Skin epidermis (tissue), 12 donors: ENCODE measurements at regions not wholly inside any gene's neighbourhood (a gene's known extent, or its start where the extent isn't known, plus 50 kb on each side); places are given as distances from the start of the nearest gene placed in this dataset.

Experiments used
- H3K27ac ChIP-seq, 21 experiments: fragments of 200-600 bp; sonication (generic) in 11 of 21; one replicate each; pipeline ENCODE4 v1.5.0; 2020; ENCODE audit warnings: mild to moderate bottlenecking in 3 of 21, inconsistent platforms in 2 of 21, moderate library complexity in 2 of 21
- H3K4me3 ChIP-seq, 7 experiments: fragments of 200-600 bp; sonication (generic) in 2 of 7; one replicate each; pipeline ENCODE4 v1.5.0; 2020; ENCODE audit warnings: inconsistent platforms in 2 of 7, mild to moderate bottlenecking in 2 of 7, moderate library complexity in 1 of 7

DNA sequence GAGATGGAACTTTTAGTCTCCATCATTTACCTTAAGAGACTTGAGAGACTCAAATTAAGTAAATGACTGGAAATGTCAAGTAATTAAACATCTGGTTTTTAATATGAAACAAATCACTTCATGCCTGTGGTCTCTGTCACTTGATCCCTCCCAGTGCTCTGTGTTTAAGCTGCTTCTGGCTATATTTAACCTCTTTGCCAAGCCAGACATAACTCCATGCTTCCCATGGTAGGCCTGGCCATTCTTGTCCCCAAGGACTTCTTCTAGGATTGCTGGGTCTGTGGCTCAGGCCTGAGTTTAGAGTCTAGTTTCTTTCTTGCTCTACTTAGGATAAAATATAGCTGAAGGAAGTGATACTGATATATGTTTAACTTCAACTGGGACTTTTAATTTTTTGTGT lies 1013.6 kb downstream of the FLRT2 start:
- H3K27ac ChIP-seq = no peak overlapping the region
- H3K4me3 ChIP-seq = no peak overlapping the region

DNA sequence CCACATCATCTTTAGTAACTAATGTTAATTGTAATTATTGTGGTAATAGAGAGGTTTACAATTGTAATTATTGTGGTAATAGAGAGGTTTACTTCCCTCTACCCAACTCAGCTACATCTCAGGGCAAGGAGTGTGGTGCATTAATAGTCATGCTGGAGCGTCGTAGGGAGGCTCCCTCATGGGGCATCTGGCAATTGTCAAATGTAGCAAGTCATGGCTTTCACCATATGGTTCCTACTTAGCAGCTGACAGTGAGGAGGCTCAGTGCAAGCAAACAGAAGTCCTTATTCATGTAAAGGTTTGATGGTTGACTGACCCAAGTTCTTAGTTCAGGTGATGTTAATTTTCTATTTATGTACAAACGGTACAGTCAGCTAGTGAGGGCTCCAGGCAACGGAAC lies 1012.0 kb downstream of the FLRT2 start:
- H3K27ac ChIP-seq = no peak overlapping the region
- no peak overlapping the region for H3K4me3 ChIP-seq

DNA sequence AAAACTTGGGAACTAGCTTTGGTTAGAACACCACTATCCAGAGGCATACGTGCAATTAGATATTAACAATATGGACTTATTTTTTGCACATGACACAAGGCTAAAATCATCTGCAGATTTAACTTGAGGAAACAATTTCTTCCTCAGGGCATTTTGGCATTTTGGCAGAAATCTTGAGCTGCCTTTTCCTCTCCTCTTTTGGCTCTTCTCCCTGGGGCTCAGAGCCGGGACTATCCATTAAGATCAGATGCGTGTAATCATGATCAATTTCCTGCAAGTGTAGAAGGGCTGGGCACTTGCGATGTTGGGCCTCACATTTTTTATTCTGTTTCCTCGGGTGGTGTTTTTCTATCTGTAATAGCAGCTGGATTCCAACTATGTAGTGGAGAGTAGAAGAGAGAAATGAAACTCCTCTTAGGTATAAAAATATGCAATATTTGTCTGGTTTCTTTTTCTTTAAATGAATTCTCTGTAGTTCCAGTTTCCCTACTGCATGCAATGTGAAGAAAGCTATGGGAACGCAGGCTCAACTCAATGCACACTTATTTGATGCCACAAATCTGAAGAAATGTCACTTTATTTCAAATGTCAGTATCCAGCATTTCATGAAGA lies 1010.8 kb downstream of the FLRT2 start:
- no peak overlapping the region for H3K4me3 ChIP-seq
- peak overlapping the region in 3 of 21 experiments; percentile 8 to 36 (median 36) for H3K27ac ChIP-seq

DNA sequence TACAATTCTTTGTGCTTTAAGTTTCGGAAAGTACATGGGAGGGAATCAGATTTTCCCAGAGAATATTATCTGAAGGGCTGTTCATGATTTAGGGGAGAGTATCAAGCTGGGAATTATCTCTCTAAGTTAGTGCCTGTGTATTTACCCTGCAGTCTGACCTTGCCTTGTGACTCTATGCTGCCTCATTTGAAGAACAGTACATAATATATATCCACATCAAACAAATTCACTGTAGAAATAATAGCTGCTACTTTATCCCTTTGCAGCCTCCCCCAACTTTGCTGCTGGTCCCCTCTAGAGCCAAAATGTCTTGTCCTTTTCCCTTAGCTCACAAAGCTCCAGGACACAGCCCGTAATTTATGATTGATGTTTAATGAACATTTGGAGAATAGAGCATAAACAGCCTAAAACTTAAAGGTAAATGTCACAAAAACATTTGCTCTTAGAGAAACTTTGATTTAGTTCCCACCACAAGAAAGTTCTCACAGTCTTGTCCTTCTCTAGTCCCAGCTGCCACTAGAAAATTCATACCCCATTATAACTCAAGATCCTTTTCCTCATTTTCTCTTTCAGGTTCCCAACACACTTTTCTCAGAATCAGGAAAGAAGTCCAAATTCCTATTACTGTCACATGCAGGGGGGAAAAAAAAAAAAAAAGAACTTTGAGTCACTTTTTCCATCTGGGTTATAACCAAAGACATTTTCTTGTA lies 1009.6 kb downstream of the FLRT2 start:
- peak overlapping the region in 1 of 21 experiments; percentile 56 for H3K27ac ChIP-seq

DNA sequence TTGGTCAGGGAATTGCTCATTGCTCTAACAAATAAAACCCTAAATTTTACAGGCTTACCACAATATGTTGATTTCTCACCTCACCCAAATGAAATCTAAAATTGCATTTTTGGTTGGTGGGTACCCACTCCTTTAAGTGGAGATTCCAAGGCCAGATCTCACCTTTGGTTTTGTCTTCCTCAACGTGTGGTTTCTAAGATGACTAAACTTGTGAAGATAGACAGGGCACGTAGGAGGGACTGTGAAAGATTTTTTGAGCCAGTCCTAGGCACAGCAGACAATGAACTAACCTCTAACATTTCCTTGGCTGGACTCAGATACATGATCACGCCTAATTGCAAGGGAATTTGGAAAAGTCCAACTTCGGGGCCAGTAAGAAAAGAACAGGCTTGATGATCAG lies 1003.9 kb downstream of the FLRT2 start:
- Histone ChIP-seq H3K4me3 (no peak overlapping the region), H3K27ac (no peak overlapping the region)

More for the DNA sequence above, 1009.6 kb downstream of the FLRT2 start:
- H3K4me3 ChIP-seq = no peak overlapping the region

DNA sequence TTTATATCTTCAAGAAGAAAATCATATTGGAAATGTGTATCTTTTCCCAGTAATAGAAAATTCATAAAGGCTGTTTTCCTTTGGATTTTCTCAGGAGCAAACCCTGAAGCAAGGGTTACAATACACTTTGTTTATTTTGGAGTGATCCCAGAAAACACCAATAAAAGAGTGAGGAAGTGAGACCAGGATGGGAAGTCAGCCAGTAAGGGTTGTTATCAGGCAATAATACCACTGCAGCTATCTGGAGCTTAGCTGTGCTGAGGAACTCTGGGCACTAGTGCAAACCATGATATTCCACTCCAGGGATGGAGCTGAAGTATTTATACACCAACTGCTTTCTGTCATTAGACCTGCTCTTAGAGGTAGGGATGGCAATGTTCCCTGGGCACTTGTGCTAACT lies 1002.3 kb downstream of the FLRT2 start:
- H3K27ac ChIP-seq = no peak overlapping the region
- no peak overlapping the region for H3K4me3 ChIP-seq

DNA sequence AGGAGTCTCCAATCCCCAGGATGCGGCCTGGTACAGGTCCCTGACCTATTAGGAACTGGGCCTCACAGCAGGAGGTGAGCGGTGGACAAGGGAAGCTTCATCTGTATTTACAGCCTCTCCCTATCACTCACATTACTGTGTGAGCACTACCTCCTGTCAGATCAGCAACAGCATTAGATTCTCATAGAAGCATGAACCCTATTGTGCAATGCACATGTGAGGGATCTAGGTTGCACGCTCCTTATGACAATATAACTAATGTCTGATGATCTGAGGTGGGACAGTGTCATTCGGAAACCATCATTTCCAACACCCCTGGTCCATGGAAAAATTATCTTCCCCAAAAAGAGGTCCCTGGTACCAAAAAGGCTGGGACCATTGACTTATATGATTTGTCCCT lies 1000.5 kb downstream of the FLRT2 start:
- Histone ChIP-seq H3K4me3 (no peak overlapping the region), H3K27ac (no peak overlapping the region)

DNA sequence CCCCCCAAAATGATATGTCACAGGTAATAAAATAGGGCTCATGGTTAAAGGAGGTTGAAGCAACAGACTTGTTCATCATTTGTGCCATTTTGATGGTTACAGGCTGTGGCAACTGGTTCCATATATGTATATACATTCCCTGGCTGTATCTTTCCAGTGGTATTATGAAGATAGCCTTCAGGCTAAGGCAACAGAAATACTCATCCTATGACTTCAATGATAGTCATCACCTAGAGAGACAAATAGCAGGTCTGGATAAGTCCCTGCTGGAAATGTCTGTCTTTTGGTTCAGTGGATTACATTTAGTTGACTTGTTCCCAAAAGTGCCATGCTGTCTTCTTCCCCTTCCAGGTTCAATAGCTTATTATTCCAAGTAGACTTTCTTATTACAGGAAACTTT lies 997.4 kb downstream of the FLRT2 start:
- no peak overlapping the region for H3K4me3 ChIP-seq
- H3K27ac ChIP-seq = no peak overlapping the region

DNA sequence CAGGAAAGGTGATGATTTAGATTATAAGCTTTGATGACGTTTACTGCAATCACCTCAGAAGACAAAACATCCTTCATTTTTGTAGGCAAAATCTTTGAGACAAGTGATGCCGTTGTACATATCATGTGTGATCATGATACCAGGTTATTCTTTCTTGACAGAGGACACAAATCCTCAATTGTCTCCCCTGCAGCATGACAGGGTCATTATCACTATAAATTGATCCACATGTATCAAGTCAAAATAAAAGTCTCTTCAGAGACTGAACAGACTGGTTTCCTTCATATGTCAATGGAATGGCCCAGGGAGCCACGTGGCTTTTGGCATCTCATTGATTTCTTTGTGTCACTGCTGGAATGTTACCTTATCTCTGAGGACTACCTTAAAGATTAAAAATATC lies 995.7 kb downstream of the FLRT2 start:
- Histone ChIP-seq H3K27ac (no peak overlapping the region), H3K4me3 (no peak overlapping the region)

DNA sequence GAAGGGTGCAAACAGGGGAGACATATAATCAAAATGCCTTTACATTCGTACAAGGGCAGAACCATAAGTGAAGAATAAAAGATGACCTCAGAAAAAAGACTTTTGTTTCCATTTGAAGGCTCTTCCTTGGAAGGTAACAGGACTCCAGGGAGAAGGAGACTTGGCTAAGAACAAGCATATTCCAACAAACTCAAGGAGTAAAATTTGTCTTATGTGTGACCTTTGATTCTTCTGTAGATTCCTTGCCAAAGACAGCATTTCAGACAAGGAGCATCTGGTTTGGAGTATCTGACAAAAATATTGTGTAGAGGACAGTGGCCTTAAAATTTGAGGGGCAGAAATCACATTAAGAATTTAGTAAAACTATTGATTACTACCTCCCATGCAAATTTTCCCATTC lies 991.9 kb downstream of the FLRT2 start:
- H3K4me3 ChIP-seq = no peak overlapping the region
- no peak overlapping the region for H3K27ac ChIP-seq

DNA sequence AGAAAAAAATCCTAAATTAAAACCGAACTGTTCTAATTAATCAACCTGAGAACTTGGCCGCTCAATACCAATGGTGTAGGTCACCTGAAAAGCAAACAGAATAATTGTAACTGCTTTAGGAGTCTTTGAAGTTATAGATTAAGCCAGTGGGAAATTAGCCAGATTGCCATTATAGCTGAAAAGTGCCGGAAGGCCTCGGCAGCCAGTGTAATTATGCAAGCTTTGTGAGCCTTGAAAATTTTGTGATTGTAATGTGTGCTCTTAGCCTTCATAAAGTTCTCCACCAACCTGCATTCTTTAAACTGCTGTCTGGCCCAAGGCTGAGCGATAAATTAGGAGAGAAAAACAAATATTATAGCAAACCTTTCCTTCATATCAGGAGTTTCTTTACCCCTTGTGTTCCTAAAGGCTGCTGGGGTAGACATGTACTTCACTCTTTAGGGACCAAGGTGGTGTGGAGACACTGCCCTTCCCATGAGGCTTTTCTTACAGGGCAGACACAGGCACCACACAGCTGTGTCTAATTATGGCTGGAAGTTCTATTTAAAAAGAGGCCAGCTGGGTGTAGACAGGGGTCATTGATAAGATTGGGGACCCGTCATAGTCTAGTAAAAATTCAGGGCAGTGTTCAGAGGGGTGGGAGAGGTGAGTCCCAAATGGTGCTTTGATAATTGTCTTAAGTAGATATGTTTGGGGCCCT lies 991.2 kb downstream of the FLRT2 start:
- no peak overlapping the region for H3K4me3 ChIP-seq
- no peak overlapping the region for H3K27ac ChIP-seq

DNA sequence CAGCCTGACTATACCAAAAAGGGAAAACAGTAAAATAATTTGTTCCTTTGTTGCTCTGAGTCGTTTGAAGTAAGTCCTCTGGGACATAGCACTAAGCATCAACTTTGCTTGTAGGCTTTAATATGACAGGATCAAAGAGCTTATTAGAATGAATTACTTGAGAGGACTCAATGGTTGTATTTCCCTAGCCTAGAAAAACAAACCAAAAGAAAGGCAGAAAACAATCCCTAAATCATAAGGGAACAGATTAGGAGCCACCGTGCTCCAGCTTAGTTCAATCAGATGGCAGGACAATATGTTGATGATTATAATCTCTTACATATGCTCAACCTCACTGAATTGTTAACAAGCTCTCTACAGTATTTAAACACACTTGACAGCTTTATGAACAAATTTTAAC lies 988.4 kb downstream of the FLRT2 start:
- H3K27ac ChIP-seq = no peak overlapping the region
- H3K4me3 ChIP-seq = no peak overlapping the region

DNA sequence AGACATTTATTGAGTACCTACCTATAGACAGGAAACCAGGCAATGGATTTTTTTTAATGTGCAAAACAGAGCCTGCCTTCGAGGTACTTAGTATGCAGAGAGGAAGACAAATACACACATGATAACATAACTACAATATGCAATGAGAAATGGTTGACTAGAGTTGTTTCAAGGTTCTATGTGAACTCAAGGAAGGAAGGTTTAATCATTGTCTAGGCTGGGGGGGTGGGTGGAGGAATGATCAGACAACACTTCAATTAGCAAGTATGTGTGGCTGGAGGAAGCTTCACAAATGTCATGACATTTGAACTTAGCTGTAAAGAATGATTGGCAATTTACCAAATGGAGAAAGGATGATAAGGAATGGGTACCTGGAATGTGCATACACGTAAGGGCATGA lies 985.3 kb downstream of the FLRT2 start:
- H3K27ac ChIP-seq = no peak overlapping the region
- no peak overlapping the region for H3K4me3 ChIP-seq

DNA sequence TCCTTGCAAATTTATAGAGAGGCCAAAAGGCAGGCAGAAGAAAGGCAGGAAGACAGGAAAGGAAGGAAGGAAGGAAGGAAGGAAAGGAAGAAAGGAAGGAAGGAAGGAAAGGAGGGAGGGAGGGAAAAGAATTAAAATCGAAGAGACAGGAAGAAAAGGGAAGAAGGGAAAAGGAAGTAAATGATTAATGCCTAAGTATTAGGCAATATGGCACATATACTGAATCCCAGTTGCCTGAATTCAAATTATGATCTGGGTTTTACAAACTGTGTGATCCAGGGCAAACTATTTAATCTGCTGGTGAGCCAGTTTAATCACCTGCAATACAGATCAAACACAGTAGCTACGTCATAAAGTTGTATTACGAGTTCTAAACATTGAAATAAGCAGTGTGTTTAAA lies 983.6 kb downstream of the FLRT2 start:
- no peak overlapping the region for H3K27ac ChIP-seq
- no peak overlapping the region for H3K4me3 ChIP-seq

DNA sequence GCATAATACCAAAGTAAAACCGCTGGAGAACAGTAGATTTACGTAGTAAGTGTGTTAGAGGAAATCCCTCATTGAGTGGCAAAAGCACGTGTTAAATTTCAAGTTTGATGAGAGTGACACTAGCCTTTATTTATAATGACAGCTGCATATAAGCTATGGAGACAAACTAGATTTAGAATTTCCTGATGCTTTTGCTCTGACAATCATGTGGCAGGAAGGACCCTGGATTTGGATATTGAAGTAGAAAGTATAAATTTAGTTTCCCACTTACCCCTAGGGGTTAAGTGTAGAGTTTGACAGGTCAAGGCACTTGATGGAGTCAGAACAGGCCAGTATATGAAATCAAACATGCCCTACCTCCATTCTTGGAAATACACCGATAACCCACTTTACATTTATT lies 983.1 kb downstream of the FLRT2 start:
- Histone ChIP-seq H3K4me3 (no peak overlapping the region), H3K27ac (no peak overlapping the region)

DNA sequence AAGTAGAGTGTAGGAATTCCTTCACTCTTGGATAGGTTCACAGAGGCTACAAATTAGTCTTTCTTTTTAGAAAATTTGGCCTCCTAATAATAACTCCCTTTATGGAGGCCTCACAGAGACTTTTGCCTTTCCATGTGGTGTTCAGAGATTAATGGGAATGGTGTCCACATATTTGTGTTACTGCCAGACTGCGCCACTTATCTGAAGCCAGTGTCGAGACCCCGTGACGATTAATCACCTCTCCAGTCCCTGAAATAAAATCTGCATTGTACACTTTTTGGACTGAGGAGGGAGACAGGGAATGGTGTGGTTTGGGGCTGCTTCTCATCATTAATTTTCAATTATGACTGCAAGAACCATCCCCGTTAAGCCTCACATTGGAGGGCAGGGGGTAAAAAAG lies 980.5 kb downstream of the FLRT2 start:
- Histone ChIP-seq H3K4me3 (no peak overlapping the region), H3K27ac (no peak overlapping the region)

DNA sequence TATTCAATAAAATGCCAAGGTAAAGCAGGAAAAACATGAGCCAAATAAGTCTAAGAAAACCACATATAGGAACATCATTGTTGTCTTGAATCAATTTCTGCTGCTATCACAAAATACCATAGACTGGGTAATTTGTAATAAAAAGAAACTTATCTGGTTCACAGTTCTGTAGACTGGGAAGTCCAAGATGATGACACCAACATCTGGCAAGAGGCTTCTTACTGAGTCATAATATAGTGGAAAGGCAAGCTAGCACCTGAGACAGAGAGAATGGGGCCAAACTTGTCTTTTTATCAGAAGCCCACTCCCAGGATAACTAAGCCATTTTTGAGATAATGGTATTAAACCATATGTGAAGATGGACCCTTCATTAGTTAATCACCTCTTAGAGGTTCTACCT lies 975.9 kb downstream of the FLRT2 start:
- Histone ChIP-seq H3K27ac (no peak overlapping the region), H3K4me3 (no peak overlapping the region)

DNA sequence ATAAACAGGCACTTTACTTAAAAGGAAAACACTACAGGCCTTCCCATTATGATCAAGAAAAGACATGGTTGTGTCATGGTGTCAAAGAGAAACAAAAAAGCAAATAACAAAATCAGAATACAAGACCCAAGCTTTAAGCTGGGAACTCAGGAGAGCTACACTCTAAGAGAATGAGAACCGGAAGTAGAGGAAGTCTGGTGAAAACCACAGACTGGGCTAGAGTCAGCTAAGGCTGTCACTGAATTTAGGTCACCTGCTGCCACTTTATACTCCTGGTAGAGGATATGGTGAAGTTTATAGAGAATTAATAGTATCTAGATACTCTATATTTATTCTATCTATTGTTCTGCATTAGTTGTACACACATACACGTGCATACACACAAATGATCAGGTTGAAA lies 971.7 kb downstream of the FLRT2 start:
- no peak overlapping the region for H3K27ac ChIP-seq
- no peak overlapping the region for H3K4me3 ChIP-seq

DNA sequence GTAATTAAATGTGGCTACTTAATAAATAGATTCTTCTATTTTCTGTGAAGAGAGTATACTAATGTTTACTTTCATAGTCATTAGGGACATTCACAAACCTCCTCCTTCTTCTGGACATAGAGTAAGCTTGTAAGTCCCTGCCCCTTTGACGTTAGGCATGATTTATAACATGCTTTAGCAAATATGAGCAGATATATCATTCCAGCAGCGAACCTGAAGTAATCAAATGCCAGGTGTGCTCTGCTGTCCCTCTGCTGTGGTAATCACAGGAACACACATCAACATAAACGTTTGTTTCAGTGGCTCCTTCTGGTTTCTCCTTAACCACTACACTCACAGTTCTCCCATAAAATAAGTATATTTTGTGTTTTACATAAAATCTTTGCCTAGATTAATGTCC lies 961.8 kb downstream of the FLRT2 start:
- Histone ChIP-seq H3K27ac (no peak overlapping the region), H3K4me3 (no peak overlapping the region)

DNA sequence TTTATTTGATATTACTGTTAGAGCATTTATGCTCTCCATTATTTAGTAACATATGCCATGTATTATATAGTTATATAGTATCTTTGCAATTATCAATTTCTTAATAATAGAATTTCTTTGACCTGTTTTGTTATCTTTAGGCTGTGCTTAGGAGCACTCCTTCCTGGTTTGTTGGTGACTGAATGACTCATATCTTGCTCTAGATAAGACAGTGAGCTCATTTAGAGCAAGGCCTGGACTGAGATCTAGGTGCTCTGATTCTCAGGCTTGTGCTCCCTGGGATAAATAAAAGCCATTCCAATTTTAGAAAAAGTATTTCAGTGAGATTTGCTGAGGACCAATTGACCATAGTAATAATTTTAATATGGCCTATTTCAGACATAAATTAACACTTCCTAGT lies 951.2 kb downstream of the FLRT2 start:
- H3K4me3 ChIP-seq = no peak overlapping the region

DNA sequence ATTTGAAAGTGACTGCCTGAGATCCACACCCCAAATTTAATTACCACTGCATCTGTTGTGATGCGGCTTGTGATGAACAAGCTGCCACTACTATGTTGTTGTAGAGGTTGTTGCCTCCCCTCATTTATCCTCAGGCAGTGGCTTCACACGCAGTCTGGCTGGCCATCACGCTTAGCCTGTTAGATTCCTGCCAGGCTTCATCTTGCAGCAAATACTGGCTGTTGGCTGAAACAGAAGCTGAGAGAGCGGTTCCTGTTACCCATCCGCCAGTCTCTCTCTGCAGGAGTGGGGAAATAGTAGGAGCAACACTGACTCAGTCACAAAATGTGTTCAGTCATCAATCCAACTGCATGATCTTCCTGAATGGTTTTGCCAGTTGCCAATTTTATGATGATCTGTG lies 934.4 kb downstream of the FLRT2 start:
- H3K4me3 ChIP-seq = no peak overlapping the region
- no peak overlapping the region for H3K27ac ChIP-seq

More for the DNA sequence above, 951.2 kb downstream of the FLRT2 start:
- no peak overlapping the region for H3K27ac ChIP-seq
